Kidney (tissue), 13 donors: ENCODE measurements at regions not wholly inside any gene's neighbourhood (a gene's known extent, or its start where the extent isn't known, plus 50 kb on each side); places are given as distances from the start of the nearest gene placed in this dataset.
"Not testable (repeated sequence)": the region's sequence is repeated elsewhere in the genome, so short reads cannot be mapped to it uniquely, and the experiment has no call there.

ENCODE experiments used
- DNase-seq, 5 donors: peaks; one replicate each; pipeline ENCODE4 v3.0.0-alpha.2; 2013 to 2020
- FAIRE-seq: peaks from 2 replicates; lab custom pipeline; 2012; peaks lifted over from hg19 to GRCh38; lab: Jason Lieb, UNC
- H3K27ac ChIP-seq, 2 donors: one replicate each; pipeline ENCODE4 v1.7.0; 2013; ENCODE audit warnings: low read depth in 2 of 2, low read length in 2 of 2, inconsistent platforms in 1 of 2
- H3K27me3 ChIP-seq: one replicate; pipeline ENCODE4 v1.7.1; 2013; ENCODE audit warnings: low read length, inconsistent platforms; ENCODE audit not compliant: control insufficient read depth, insufficient read depth
- H3K36me3 ChIP-seq, 3 donors: one replicate each; pipeline versions ENCODE4 v1.7.0 to v1.7.1; 2013; ENCODE audit warnings: low read length in 3 of 3, control low read depth in 1 of 3, inconsistent platforms in 1 of 3; ENCODE audit not compliant: insufficient read depth in 3 of 3, control insufficient read depth in 2 of 3
- H3K4me1 ChIP-seq, 3 donors: one replicate each; pipeline versions ENCODE4 v1.7.0 to v1.7.1; 2013; ENCODE audit warnings: low read length in 3 of 3, inconsistent platforms in 1 of 3, low read depth in 1 of 3; ENCODE audit not compliant: control insufficient read depth in 2 of 3, insufficient read depth in 2 of 3
- H3K4me3 ChIP-seq, 3 donors: one replicate each; pipeline versions ENCODE4 v1.7.0 to v1.8.1; 2013; ENCODE audit warnings: low read length in 3 of 3, control low read depth in 1 of 3, inconsistent platforms in 1 of 3
- H3K9ac ChIP-seq, 3 donors: one replicate each; pipeline versions ENCODE4 v1.7.0 to v1.7.1; 2013; ENCODE audit warnings: low read length in 3 of 3, control low read depth in 1 of 3, inconsistent platforms in 1 of 3
- H3K9me3 ChIP-seq, 3 donors: one replicate each; pipeline versions ENCODE4 v1.7.0 to v1.7.1; 2013; ENCODE audit warnings: low read length in 3 of 3, control low read depth in 1 of 3, inconsistent platforms in 1 of 3; ENCODE audit not compliant: control insufficient read depth in 2 of 3, insufficient read depth in 1 of 3
- CTCF ChIP-seq: IDR thresholded peaks from 3 replicates; pipeline ENCODE4 v1.5.1; 2012; ENCODE audit warnings: mild to moderate bottlenecking, moderate library complexity, borderline replicate concordance; ENCODE audit not compliant: insufficient read depth; ENCODE audit errors: extremely low read depth
- intact Hi-C: fragments of 100-400 bp; cut with DNase I; formaldehyde crosslinking; loops from one replicate; pipeline ENCODE4 v1.11.1; 2022
- donor health status: control.
- donor health status: control.
- donor health status: control.
- donor health status: control.
- donor health status: control.
- donor health status: DM: yes; HTN: yes; CAD: no.
- donor health status: Normal renal cell carcinoma (clear cell type).

GRCh38 chr12:79991586-79991985 is 56.7 kb upstream of the PPP1R12A start:
- no peak overlapping the region for H3K27ac ChIP-seq
- no peak for DNase-seq
- no peaks in the 10 kb centered on the region for H3K9me3 ChIP-seq
- no peaks in the 10 kb centered on the region for H3K4me1 ChIP-seq
- intact Hi-C loops = no loop called here
- no peaks in the 10 kb centered on the region for H3K27me3 ChIP-seq
- no peak for TF ChIP-seq CTCF
- H3K36me3 ChIP-seq = no peaks in the 10 kb centered on the region
- H3K9ac ChIP-seq = no peak overlapping the region
- FAIRE-seq = no peak
- no peak overlapping the region for H3K4me3 ChIP-seq

- H3K36me3 ChIP-seq, H3K27ac ChIP-seq, H3K4me3 ChIP-seq, H3K27me3 ChIP-seq, FAIRE-seq, DNase-seq, H3K4me1 ChIP-seq, H3K9ac ChIP-seq, H3K9me3 ChIP-seq, intact Hi-C loops: not testable (repeated sequence)
Measured at GRCh38 chr12:79990509-79991338, 55.8 kb upstream of the PPP1R12A start.

- FAIRE-seq (no peak), DNase-seq (no peak)
Measured at GRCh38 chr12:79988368-79988767, 53.5 kb upstream of the PPP1R12A start.

GRCh38 chr12:79987731-79988130 is 52.8 kb upstream of the PPP1R12A start:
- FAIRE-seq = no peak
- H3K4me1 ChIP-seq = no peaks in the 10 kb centered on the region
- intact Hi-C loops = no loop called here

More at GRCh38 chr12:79988368-79988767, 53.5 kb upstream of the PPP1R12A start:
- H3K27me3 ChIP-seq = no peaks in the 10 kb centered on the region
- H3K36me3 ChIP-seq = no peaks in the 10 kb centered on the region
- no peak for TF ChIP-seq CTCF
- H3K9me3 ChIP-seq = no peaks in the 10 kb centered on the region
- no peaks in the 10 kb centered on the region for H3K4me1 ChIP-seq
- no peak overlapping the region for H3K27ac ChIP-seq
- no peak overlapping the region for H3K4me3 ChIP-seq
- H3K9ac ChIP-seq = no peak overlapping the region
- intact Hi-C loops = no loop called here

More at GRCh38 chr12:79987731-79988130, 52.8 kb upstream of the PPP1R12A start:
- Histone ChIP-seq H3K36me3 (no peaks in the 10 kb centered on the region), H3K9ac (no peak overlapping the region), H3K27ac (no peak overlapping the region), H3K4me3 (no peak overlapping the region), H3K27me3 (no peaks in the 10 kb centered on the region), H3K9me3 (no peaks in the 10 kb centered on the region)
- DNase-seq = no peak
- no peak for TF ChIP-seq CTCF
